Stimulated activated CD4-positive, alpha-beta T cell treated with anti-CD3 and anti-CD28 coated beads, Interleukin-15, amount 100 ng/mL, for 24 hours (primary cell): ENCODE measurements at regions not wholly inside any gene's neighbourhood (a gene's known extent, or its start where the extent isn't known, plus 50 kb on each side); places are given as distances from the start of the nearest gene placed in this dataset.

Experiments
- DNase-seq: peaks from one replicate; pipeline ENCODE4 v3.0.0-alpha.2; 2020

DNA sequence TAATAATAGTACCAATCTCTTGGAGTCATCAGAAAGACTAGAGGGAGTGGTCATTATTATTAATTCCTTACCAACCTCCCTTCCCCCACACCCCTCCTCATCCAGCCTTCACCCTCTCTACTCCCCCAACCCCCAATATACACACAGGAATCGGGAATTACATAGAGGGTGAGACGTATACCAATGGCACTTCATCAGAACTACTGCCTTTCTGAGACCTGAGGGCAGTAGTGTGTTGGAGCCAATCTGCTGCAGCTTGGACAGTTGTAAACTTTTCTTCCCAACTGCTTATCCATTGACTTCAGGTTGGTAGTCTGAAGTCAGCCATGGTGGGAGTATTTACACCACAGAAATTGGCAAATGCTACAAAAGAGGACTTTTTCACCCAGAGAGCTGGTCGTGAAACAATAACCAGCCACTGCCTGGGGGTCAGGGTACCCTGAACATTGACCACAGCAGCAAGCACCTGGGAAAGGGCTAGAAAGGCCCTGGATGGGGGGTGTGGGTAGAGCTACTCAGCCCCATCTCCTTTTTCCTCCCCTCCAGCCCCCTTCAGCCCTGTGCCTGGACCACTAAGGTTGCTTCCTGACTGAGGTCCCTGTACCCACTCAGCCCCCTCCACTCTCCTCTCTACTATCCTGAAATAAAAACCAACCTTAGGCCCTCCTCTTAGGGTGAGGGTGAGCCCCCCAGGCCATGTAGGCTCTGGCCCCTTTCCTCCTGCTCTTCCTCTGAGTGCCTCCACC is 161.5 kb downstream of the MRPL14 start:
- DNase-seq, result no peak

- DNase-seq, result no peak
Observed at GRCh38 chr6:43964659-43965570, 162.3 kb downstream of the MRPL14 start.

DNA sequence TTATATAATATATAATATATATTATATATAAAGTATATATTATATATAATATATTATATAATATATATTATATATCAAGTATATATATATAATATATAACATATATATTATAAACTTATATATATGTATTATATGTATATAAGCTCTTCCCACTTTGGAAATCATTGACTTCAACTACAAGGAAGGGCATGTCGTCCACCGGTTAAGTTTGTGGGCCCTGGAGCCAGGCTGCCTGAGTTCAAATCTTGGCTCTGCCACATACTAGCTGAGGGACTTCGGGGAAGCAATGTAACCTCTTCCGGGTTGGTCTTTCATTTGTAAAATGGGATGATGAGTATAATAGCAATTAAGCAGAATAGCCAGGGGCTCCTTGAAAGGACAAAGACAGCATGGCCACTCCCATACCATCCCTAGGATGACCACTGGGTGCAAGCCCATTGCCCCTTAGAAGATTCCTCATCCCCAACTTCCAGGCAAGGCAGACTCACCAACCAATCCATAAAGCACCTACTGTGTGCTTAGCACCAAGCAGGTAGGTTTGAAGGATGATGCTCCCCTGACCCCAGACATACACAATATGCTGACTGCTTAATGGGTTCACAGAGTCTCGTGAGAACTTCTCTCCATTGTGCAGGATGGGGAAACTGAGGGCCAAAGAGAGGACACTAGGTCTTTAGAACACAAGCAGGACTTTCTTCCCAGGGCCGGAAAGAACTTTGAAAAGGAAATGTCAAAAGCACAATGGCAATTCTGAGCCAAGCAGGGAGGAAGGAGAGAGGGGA is 163.2 kb downstream of the MRPL14 start:
- DNase-seq, result no peak

GRCh38 chr6:43963203-43963602 is 164.0 kb downstream of the MRPL14 start:
- DNase-seq, result no peak

- DNase-seq, result no peak
Observed at GRCh38 chr6:43962458-43962857, 164.8 kb downstream of the MRPL14 start.

GRCh38 chr6:43957273-43957672 is 170.0 kb downstream of the MRPL14 start:
- no peak for DNase-seq

DNA sequence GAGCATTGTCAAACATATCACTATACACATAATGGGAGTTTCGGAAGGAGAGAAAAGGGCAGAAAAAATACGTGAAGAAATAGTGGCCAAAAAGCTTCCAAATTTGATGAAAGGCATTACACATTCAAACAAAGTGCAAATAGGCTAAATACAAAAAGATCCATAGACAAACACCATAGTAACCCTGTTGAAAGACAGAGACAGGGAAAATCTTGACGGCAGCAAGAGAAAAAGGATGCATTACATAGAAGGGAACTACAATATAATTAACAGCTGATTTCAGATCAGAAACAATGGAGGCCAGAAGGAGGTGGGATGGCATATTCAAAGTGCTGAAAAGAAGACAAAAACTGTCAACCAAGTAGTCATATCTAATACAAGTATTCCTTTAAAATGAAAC is 170.8 kb downstream of the MRPL14 start:
- DNase-seq, result no peak

DNA sequence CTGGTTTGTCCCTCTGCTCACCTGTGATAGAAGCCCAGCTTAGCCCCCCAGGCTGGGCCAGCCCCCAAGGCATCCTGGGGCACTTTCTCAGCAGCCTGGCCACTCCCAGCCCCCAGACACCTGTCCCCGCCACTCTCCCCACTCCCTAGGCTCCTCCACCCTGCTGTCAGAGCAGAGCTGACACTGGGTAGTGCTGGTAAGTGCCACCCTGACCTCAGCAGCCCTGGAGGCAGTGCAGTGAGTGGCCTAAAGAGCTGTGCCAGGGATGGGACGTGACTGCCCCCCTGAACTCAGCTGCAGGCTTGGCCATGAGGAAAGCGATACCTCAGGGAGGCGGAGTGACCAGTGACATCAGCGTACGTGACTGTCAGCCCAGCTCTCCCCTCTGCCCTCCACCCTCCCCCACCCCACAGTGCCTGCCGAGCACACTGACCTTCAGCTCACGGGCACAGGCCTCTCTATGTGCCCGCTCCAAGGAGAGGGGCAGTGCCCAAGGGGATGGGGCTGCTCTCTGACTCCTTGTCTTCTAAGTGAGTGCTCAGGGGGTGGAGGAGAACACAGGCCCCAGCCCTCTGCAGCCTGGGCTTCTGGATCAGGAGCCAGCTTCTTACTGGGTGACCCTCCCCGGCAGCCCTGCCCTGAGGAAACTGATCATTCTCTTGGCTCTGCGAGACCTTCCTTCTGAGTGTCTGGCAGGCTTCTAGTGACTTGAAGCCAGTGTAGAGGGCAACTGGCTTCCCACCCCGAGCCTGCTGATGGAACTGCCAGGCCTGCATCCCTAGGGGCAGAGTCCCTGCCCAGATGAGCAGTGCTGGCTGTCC is 172.7 kb downstream of the MRPL14 start:
- no peak for DNase-seq

GRCh38 chr6:43953794-43954310 is 173.4 kb downstream of the MRPL14 start:
- no peak for DNase-seq

DNA sequence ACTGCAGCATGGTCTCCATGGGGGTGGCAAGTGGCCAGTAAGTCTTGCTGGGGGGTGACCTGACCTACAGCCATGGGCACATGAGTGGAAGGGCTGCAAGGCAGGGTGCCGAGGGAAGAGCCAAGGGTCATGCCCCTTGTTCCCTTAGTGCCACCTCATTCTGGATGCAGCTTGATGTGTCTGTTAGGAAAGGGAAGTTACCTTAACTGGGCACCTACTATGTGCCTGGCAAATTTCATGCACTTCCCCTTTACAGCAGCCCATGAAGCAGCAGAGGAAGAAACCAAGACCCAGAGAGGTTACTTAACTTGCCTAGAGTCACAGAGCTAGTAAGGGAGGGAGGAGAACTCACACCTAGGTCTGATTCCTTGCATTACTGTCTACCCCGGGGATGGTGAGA is 174.0 kb downstream of the MRPL14 start:
- DNase-seq, result no peak

DNA sequence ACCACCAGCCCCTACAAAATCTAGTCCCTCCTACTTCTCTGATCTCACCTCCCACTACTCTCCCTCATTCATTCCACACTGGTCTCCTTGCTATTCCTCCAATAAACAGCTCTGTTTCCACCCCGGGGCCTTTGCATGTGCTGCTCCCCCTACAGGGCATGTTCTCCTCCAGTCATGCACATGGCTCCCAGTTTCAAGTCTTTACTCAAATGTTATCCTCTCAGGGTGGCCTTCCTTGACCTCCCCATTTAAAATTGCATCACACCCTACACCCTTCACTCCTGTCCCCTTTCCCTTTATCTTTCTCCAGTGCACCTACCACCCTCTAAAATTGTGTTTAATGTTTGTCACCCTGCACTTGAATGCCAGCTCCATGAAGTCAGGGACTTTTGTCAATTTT is 174.5 kb downstream of the MRPL14 start:
- DNase-seq, result peak; percentile 25

DNA sequence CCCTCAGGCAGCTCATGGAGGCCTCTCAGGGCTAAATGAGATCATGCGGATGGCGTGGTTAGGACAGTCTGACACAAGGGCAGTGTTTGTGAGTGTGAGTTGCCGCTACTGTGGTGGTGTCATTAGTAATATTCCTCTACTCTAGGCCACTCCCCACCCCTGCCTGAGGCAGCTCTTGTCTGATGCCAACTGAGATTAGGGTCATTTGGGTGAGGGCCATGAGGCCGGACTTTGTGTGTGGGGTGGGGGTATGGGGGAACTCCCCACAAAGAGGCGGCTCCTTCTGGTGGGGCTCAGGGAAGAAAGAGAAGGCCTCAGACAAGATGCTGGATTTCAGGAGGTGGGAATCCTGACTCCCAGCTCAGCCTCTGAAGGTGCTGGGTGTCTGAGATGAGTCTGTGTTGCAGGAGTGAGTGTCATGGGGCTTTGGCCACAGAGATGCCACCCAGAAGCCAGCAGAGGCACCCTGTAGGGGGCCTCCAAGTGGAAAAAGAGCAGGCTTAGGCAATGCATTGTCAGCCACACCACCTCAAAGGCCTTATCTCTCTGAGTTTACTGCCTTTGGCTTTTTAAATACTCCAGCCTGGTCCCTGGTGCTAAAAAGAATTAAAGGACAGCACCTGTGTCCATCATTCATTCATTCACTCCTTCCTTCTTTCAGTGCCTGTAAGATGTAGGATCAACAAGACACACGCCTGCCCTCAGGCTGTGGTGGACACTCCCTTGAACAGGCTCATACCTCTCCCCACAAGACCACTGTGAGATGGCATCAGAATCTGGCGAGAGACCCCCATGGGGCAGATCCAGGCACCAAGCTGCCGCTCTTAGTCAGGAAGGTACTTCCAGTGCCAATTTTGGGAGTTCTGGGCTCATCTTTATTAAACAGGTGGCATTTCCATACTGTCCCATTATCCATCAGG is 175.2 kb downstream of the MRPL14 start:
- DNase-seq, result no peak

GRCh38 chr6:43951063-43951755 is 176.0 kb downstream of the MRPL14 start:
- peak; percentile 18 for DNase-seq

- no peak for DNase-seq
Observed at GRCh38 chr6:43950731-43951062, 176.6 kb downstream of the MRPL14 start.

DNA sequence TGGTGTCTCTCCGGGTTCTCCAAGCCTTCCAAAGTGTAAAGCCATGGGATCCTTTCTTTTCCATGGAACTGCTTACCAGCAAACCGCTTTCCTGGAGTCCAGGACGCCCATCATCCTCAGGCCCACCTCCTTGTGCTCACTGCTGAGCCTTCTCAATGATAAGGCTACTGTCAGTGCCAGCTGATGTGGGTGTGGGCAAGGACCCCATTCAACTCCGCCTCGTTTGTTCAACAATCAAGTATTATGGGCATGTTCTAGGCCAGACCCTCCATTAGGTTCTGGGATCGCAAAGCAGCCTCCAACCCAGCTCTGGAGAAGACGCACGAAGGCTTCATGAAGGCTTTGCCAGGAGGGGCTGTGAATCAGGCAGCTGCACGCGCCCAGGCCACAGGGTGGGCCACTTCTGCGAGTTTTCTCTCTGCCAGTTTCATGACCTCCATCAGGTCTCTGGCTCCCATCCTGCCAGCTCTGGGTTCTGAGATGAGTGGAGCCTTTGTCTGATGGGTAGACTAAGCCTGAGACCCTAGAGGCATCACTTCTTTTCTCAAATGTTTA is 177.1 kb downstream of the MRPL14 start:
- no peak for DNase-seq

DNA sequence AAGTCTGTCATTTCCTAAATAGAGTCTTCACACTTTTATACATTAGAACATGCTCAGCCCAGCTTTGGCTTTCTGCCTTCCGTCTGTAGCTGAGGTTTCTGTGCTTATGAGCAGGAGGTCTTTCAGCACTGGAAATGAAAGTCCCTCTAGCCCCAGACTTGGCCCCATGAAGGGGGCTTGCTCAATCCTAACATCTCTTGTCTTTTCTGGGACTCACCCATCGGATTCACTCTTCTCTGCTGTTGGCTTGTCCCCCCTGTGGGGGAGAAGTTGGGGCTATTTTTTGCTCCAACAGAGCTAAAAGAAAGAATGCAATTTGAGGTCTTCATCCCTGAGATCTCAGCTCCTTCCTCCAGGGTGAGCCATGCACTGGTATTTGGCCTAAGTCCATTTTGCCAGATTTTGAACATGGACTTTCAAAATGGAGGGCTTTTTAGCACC is 177.7 kb downstream of the MRPL14 start:
- no peak for DNase-seq

- DNase-seq, result no peak
Observed at GRCh38 chr6:43948527-43949485, 178.4 kb downstream of the MRPL14 start.

DNA sequence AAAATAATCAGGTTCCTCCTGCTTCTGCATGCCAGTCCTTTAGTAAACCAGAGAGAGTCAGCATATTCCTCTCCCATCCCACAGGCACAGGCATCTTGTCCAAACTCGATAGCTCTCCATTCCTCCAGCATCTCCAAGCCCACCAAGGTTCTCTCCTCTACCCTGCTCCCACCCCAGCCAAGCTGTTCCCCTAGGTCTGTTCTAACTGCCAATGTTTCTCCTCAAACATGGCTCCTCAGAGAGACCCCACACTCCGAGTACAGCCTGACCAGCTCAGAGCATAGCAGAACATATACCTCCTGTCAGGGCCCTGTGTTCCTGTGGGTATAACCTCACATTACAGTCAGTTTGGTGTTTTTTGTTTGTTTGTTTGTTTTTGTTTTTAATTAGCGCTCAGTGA is 177.8 kb downstream of the VEGFA start:
- DNase-seq, result no peak
